HCT116 (cell line): ENCODE measurements at regions not wholly inside any gene's neighbourhood (a gene's known extent, or its start where the extent isn't known, plus 50 kb on each side); places are given as distances from the start of the nearest gene placed in this dataset.

Experiments used
- EZH2 ChIP-seq: fragments of 200-600 bp; sonication (generic); IDR thresholded peaks from 2 replicates; pipeline ENCODE4 v1.6.1; 2017; ENCODE audit warnings: antibody characterized with exemption, mixed run types
- EZH2phosphoT487 ChIP-seq: fragments of 200-600 bp; IDR thresholded peaks from 2 replicates; pipeline ENCODE4 v1.6.1; 2018; ENCODE audit warnings: antibody characterized with exemption, borderline replicate concordance
- POLR2A ChIP-seq: IDR thresholded peaks from 2 replicates; pipeline ENCODE4 v1.7.0; 2011; ENCODE audit warnings: borderline replicate concordance; ENCODE audit not compliant: insufficient read depth, insufficient read length; ENCODE audit errors: extremely low read depth
- POLR2AphosphoS5 ChIP-seq: IDR thresholded peaks from 2 replicates; pipeline ENCODE4 v1.6.1; 2011; ENCODE audit warnings: mild to moderate bottlenecking, low read depth, low read length, moderate library complexity
- TCF7L2 ChIP-seq: IDR thresholded peaks from 2 replicates; pipeline ENCODE4 v1.7.0; 2011; ENCODE audit warnings: borderline replicate concordance, inconsistent platforms; ENCODE audit not compliant: insufficient read depth, insufficient read length; ENCODE audit errors: extremely low read depth
- YY1 ChIP-seq: IDR thresholded peaks from 2 replicates; pipeline ENCODE4 v1.6.1; 2011; ENCODE audit warnings: low read length, low read depth, moderate library complexity, mild to moderate bottlenecking; ENCODE audit not compliant: insufficient replicate concordance; ENCODE audit errors: extremely low read depth
- TF ChIP-seq, protein P1 (sequence below), 3 experiments: fragments of 200-600 bp in 1 of 3; sonication (generic) in 1 of 3; IDR thresholded peaks in 2 of 3; conservative IDR thresholded peaks in 1 of 3; 2 replicates each; pipeline ENCODE4 v1.5.1; 2012 to 2017; ENCODE audit warnings: low read depth in 2 of 3, low read length in 2 of 3, antibody characterized with exemption in 1 of 3, borderline replicate concordance in 1 of 3, control low read depth in 1 of 3, mild to moderate bottlenecking in 1 of 3, mixed read lengths in 1 of 3, mixed run types in 1 of 3, moderate library complexity in 1 of 3; ENCODE audit not compliant: insufficient read depth in 1 of 3

DNA sequence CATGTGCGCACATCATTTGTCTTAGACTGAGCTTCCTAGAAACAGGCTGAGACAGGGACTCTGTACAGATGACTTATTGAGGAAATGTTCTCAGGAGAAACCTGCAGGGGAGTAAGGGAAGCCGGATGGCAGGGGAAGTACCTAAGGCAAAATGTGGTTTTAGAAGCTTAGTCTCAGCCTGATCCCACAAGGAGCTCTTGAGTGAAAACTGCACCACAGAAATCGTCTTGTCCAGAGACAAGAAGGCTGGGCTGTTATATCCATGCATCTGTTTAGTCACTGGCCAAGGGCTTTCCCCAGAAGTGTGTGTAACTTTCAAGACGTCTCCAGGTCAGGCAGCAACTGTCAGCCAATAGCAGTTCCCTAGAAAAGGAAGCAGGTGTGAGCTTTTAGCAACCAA is 86.0 kb downstream of the FUNDC1 start:
- no peak for TF ChIP-seq POLR2AphosphoS5
- no peak for TF ChIP-seq POLR2A
- TF ChIP-seq, protein P1, sequence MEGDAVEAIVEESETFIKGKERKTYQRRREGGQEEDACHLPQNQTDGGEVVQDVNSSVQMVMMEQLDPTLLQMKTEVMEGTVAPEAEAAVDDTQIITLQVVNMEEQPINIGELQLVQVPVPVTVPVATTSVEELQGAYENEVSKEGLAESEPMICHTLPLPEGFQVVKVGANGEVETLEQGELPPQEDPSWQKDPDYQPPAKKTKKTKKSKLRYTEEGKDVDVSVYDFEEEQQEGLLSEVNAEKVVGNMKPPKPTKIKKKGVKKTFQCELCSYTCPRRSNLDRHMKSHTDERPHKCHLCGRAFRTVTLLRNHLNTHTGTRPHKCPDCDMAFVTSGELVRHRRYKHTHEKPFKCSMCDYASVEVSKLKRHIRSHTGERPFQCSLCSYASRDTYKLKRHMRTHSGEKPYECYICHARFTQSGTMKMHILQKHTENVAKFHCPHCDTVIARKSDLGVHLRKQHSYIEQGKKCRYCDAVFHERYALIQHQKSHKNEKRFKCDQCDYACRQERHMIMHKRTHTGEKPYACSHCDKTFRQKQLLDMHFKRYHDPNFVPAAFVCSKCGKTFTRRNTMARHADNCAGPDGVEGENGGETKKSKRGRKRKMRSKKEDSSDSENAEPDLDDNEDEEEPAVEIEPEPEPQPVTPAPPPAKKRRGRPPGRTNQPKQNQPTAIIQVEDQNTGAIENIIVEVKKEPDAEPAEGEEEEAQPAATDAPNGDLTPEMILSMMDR (IDR thresholded peaks at IDR 0.05 in 2 of 3, conservative IDR thresholded peaks at IDR 0.05 in 1 of 3; ENCODE audit: borderline replicate concordance in 1 of 3, insufficient read depth in 1 of 3, low read depth in 2 of 3, low read length in 2 of 3), result no peak
- no peak for TF ChIP-seq EZH2
- TF ChIP-seq EZH2phosphoT487, result no peak
- no peak for TF ChIP-seq YY1
- no peak for TF ChIP-seq TCF7L2
